SK-N-SH treated with all-trans-retinoic acid at 6 μM for 48 hours (cell line): ENCODE measurements at regions not wholly inside any gene's neighbourhood (a gene's known extent, or its start where the extent isn't known, plus 50 kb on each side); places are given as distances from the start of the nearest gene placed in this dataset.

Source experiments
- ATAC-seq: fragments of 200-7000 bp; cut with Tn5 transposase; 3 replicates; pipeline ENCODE4 v1.9.1; 2020; ENCODE audit warnings: mild to moderate bottlenecking, moderate library complexity
- ARNTL ChIP-seq: fragments of 450-650 bp; formaldehyde crosslinking; IDR thresholded peaks from 2 replicates; pipeline ENCODE4 v1.5.0; 2020; ENCODE audit warnings: low read depth, mild to moderate bottlenecking, moderate library complexity, borderline replicate concordance
- BACH2 ChIP-seq: fragments of 250-450 bp; sonication (Bioruptor Pico); IDR thresholded peaks from 2 replicates; pipeline ENCODE4 v1.9.0; 2021; ENCODE audit warnings: mild to moderate bottlenecking, borderline replicate concordance
- CSDC2 ChIP-seq: fragments of 250-450 bp; sonication (Bioruptor Pico); IDR thresholded peaks from 2 replicates; pipeline ENCODE4 v1.5.0; 2020; ENCODE audit warnings: mild to moderate bottlenecking, moderate library complexity
- CSRNP3 ChIP-seq: fragments of 250-450 bp; sonication (Bioruptor Pico); IDR thresholded peaks from 2 replicates; pipeline ENCODE4 v1.5.1; 2021; ENCODE audit warnings: mild to moderate bottlenecking, moderate library complexity
- ESRRG ChIP-seq: fragments of 250-450 bp; sonication (Bioruptor Pico); IDR thresholded peaks from 2 replicates; pipeline ENCODE4 v1.6.1; 2021; ENCODE audit warnings: mild to moderate bottlenecking
- GLIS3 ChIP-seq: fragments of 250-450 bp; sonication (Bioruptor Pico); IDR thresholded peaks from 2 replicates; pipeline ENCODE4 v1.5.0; 2020; ENCODE audit warnings: mild to moderate bottlenecking, moderate library complexity
- ISL1 ChIP-seq: fragments of 250-450 bp; sonication (Bioruptor Pico); IDR thresholded peaks from 2 replicates; pipeline ENCODE4 v2.1.2; 2022; ENCODE audit warnings: mild to moderate bottlenecking, moderate library complexity
- OSR1 ChIP-seq: fragments of 250-450 bp; sonication (Bioruptor Pico); IDR thresholded peaks from 2 replicates; pipeline ENCODE4 v1.8.0; 2022; ENCODE audit warnings: moderate library complexity, mild to moderate bottlenecking, inconsistent platforms
- POU6F1 ChIP-seq: fragments of 250-450 bp; sonication (Bioruptor Pico); IDR thresholded peaks from 2 replicates; pipeline ENCODE4 v1.8.0; 2021; ENCODE audit warnings: low read depth, mild to moderate bottlenecking, moderate library complexity, borderline replicate concordance
- PPARA ChIP-seq: fragments of 250-450 bp; sonication (Bioruptor Pico); IDR thresholded peaks from 2 replicates; pipeline ENCODE4 v1.5.0; 2020; ENCODE audit warnings: mild to moderate bottlenecking, borderline replicate concordance
- SNAI2 ChIP-seq: fragments of 250-450 bp; sonication (Bioruptor Pico); IDR thresholded peaks from 2 replicates; pipeline ENCODE4 v1.5.0; 2020; ENCODE audit warnings: mild to moderate bottlenecking, moderate library complexity
- TOX ChIP-seq: fragments of 250-450 bp; sonication (Bioruptor Pico); IDR thresholded peaks from 2 replicates; pipeline ENCODE4 v1.8.0; 2021; ENCODE audit warnings: mild to moderate bottlenecking, moderate library complexity, borderline replicate concordance
- ZFP3 ChIP-seq: fragments of 250-450 bp; sonication (Bioruptor Pico); IDR thresholded peaks from 2 replicates; pipeline ENCODE4 v1.5.0; 2020; ENCODE audit warnings: mild to moderate bottlenecking, moderate library complexity
- ZFP30 ChIP-seq: fragments of 450-650 bp; formaldehyde crosslinking; IDR thresholded peaks from 2 replicates; pipeline ENCODE4 v1.5.0; 2022; ENCODE audit warnings: mild to moderate bottlenecking, moderate library complexity
- ZNF565 ChIP-seq: fragments of 450-650 bp; formaldehyde crosslinking; conservative IDR thresholded peaks from 2 replicates; pipeline ENCODE4 v1.5.0; 2020; ENCODE audit warnings: low read depth, mild to moderate bottlenecking, moderate library complexity
- ZNF70 ChIP-seq: fragments of 450-650 bp; formaldehyde crosslinking; IDR thresholded peaks from 2 replicates; pipeline ENCODE4 v1.5.0; 2020; ENCODE audit warnings: mild to moderate bottlenecking, moderate library complexity
- ZNF8 ChIP-seq: fragments of 450-650 bp; formaldehyde crosslinking; IDR thresholded peaks from 2 replicates; pipeline ENCODE4 v1.5.0; 2020; ENCODE audit warnings: mild to moderate bottlenecking, moderate library complexity
- TF ChIP-seq, protein P1 (sequence below): fragments of 250-450 bp; sonication (Bioruptor Pico); IDR thresholded peaks from 2 replicates; pipeline ENCODE4 v1.5.0; 2020; ENCODE audit warnings: mild to moderate bottlenecking, moderate library complexity
- TF ChIP-seq, protein P2 (sequence below): fragments of 250-450 bp; sonication (Bioruptor Pico); IDR thresholded peaks from 2 replicates; pipeline ENCODE4 v1.8.0; 2020; ENCODE audit warnings: mild to moderate bottlenecking, moderate library complexity, borderline replicate concordance

GRCh38 chr1:118363396-118363795 lies 178.4 kb upstream of the SPAG17 start (continued):
- TF ChIP-seq, protein P1, sequence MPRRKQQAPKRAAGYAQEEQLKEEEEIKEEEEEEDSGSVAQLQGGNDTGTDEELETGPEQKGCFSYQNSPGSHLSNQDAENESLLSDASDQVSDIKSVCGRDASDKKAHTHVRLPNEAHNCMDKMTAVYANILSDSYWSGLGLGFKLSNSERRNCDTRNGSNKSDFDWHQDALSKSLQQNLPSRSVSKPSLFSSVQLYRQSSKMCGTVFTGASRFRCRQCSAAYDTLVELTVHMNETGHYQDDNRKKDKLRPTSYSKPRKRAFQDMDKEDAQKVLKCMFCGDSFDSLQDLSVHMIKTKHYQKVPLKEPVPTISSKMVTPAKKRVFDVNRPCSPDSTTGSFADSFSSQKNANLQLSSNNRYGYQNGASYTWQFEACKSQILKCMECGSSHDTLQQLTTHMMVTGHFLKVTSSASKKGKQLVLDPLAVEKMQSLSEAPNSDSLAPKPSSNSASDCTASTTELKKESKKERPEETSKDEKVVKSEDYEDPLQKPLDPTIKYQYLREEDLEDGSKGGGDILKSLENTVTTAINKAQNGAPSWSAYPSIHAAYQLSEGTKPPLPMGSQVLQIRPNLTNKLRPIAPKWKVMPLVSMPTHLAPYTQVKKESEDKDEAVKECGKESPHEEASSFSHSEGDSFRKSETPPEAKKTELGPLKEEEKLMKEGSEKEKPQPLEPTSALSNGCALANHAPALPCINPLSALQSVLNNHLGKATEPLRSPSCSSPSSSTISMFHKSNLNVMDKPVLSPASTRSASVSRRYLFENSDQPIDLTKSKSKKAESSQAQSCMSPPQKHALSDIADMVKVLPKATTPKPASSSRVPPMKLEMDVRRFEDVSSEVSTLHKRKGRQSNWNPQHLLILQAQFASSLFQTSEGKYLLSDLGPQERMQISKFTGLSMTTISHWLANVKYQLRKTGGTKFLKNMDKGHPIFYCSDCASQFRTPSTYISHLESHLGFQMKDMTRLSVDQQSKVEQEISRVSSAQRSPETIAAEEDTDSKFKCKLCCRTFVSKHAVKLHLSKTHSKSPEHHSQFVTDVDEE, result no peak
- no peak for TF ChIP-seq CSRNP3
- TF ChIP-seq BACH2 (CRISPR knock-in tag), result no peak
- no peak for TF ChIP-seq ARNTL
- no peak for TF ChIP-seq PPARA (CRISPR knock-in tag)
- no peak for TF ChIP-seq ZNF8 (CRISPR knock-in tag)
- TF ChIP-seq, all 23 proteins: peak for 0

- TF ChIP-seq SNAI2 (CRISPR knock-in tag), result no peak
- TF ChIP-seq OSR1 (CRISPR knock-in tag), result no peak
- no peak for TF ChIP-seq ESRRG
- no peak for TF ChIP-seq ZNF8 (CRISPR knock-in tag)
- TF ChIP-seq TOX (CRISPR knock-in tag), result no peak
- no peak for ATAC-seq
Measured at GRCh38 chr1:118360817-118361216, 175.8 kb upstream of the SPAG17 start.

DNA sequence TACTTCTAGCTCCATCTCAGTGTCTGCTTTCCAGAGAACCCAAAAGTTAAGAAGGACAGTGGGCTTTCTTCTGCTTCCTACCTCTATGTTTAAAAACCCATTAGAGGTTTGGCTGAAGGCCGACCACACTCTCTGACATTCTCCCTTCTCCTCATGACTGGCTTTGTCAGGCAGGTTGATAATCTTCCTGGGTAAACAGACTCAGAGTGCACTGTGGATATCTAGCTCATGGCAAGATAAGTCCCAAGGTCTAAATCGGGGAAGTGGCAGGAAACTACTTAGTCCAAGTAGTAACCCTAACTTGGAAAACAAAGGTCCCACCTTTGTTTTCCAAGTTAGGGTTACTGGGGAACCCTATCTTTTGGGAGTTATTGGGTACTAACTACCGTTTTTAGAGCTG lies 161.9 kb upstream of the SPAG17 start:
- ATAC-seq, result no peak
- no peak for TF ChIP-seq ZNF70 (CRISPR knock-in tag)

DNA sequence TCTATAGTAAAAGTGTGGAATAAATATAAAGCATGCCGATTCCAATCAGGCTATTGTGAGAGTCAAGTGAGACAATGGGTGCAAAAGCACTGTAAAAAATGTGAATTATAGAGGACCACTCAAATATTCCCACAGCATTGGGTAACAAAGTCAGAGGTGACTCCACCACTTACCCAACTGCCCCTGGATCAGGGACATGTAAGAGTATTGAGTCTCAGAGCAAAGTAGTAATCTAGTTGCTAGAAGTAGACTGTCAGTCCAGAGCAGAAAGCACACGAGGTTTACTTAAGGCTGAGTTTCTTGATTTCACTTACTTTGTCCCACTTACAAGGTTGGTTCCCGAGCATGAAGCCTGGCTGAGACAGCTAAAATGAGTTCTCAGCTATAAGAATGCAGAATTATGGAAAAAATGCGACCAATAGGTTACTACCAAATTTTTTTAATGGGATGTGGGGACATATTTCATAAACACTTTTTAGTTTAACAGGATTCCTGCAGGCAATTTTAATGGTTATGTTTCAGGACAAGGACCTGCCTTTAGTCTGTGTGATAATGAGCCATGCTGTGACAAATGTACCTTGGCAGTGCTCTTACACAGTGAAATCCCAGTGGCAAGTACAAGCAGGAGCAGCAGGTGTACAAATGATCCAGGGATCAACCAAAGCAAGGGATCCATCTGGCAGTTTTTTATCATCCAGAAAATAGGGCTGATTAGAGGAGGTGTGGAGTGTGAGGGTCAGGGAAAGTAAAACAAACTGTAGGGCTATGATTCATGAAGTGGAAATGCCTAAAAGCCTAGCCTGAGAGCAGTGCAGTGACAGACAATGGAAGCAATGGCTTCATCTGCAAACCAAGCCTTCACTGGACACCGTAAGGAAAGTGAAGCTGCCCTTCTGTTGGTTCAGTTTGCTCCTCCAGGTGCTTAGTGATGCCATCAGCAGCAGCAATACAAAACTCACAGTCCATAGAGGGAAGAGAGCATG lies 156.2 kb upstream of the SPAG17 start:
- TF ChIP-seq ESRRG (no peak), BACH2 (CRISPR knock-in tag) (no peak), ISL1 (CRISPR knock-in tag) (no peak)
- no peak for ATAC-seq

DNA sequence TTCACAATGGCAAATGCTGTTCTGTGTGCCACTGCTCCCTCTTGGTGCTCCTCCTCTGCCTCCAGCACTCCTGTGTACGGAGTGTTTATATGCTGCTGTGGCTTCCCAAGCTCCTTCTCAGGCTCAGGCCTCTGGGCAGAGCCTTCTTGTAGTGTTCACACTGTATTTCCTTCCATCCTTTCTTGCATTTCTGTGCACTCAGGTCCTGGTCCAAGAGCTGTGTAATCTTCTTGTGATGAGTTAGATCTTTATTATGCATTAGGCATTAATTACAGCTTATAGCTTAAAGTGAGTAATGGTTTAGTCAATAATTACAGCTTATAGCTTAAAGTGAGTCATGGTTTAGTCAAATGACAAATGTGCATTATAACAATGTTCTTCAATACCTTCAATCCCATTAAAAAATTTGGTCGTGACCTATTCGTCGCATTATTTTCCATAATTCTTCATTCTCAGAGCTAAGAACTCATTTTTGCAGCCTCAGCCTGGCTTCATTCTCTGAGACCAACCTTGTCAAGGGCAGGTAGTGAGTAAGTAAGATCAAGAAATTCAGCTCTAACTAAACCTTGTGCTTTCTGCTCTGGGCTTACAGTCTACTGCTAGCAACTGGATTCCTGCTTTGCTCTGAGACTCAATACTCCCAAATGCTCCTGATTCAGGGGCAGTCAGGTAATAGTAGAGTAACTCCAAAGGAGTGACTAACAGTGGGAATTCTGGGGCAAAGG lies 154.5 kb upstream of the SPAG17 start:
- ATAC-seq, result no peak
- TF ChIP-seq, protein P2, sequence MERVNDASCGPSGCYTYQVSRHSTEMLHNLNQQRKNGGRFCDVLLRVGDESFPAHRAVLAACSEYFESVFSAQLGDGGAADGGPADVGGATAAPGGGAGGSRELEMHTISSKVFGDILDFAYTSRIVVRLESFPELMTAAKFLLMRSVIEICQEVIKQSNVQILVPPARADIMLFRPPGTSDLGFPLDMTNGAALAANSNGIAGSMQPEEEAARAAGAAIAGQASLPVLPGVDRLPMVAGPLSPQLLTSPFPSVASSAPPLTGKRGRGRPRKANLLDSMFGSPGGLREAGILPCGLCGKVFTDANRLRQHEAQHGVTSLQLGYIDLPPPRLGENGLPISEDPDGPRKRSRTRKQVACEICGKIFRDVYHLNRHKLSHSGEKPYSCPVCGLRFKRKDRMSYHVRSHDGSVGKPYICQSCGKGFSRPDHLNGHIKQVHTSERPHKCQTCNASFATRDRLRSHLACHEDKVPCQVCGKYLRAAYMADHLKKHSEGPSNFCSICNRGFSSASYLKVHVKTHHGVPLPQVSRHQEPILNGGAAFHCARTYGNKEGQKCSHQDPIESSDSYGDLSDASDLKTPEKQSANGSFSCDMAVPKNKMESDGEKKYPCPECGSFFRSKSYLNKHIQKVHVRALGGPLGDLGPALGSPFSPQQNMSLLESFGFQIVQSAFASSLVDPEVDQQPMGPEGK, result no peak
- TF ChIP-seq ZNF565 (no peak), POU6F1 (CRISPR knock-in tag) (no peak), GLIS3 (CRISPR knock-in tag) (no peak), ZFP30 (CRISPR knock-in tag) (no peak), ARNTL (no peak), ZFP3 (CRISPR knock-in tag) (no peak), SNAI2 (CRISPR knock-in tag) (no peak), BACH2 (CRISPR knock-in tag) (no peak), PPARA (CRISPR knock-in tag) (no peak), CSDC2 (CRISPR knock-in tag) (no peak), TOX (CRISPR knock-in tag) (no peak), CSRNP3 (no peak), OSR1 (CRISPR knock-in tag) (no peak)
- TF ChIP-seq, protein P1, result no peak
